A549 (cell line): ENCODE measurements at regions not wholly inside any gene's neighbourhood (a gene's known extent, or its start where the extent isn't known, plus 50 kb on each side); places are given as distances from the start of the nearest gene placed in this dataset.

ENCODE experiments used
- CHD2 ChIP-seq: fragments of 150-350 bp; IDR thresholded peaks from 2 replicates; pipeline ENCODE4 v1.6.1; 2014; ENCODE audit warnings: low read length; ENCODE audit not compliant: partially characterized antibody
- ELK1 ChIP-seq: fragments of 150-350 bp; IDR thresholded peaks from 2 replicates; pipeline ENCODE4 v1.6.1; 2014; ENCODE audit warnings: low read depth, mild to moderate bottlenecking, low read length
- ESRRA ChIP-seq: fragments of 150-350 bp; IDR thresholded peaks from 2 replicates; pipeline ENCODE4 v1.6.1; 2014; ENCODE audit warnings: mild to moderate bottlenecking, low read length, borderline replicate concordance
- HDAC2 ChIP-seq: fragments of 200-600 bp; sonication (generic); IDR thresholded peaks from 2 replicates; pipeline ENCODE4 v1.6.1; 2016
- MAX ChIP-seq: IDR thresholded peaks from 2 replicates; pipeline ENCODE4 v1.6.1; 2012
- MAZ ChIP-seq: fragments of 150-350 bp; IDR thresholded peaks from 2 replicates; pipeline ENCODE4 v1.6.1; 2014; ENCODE audit warnings: antibody characterized with exemption, low read depth, low read length, borderline replicate concordance
- POLR2A ChIP-seq: IDR thresholded peaks from 2 replicates; pipeline ENCODE4 v1.6.1; 2012; ENCODE audit warnings: mild to moderate bottlenecking, low read length
- RFX5 ChIP-seq: fragments of 450-650 bp; IDR thresholded peaks from 2 replicates; pipeline ENCODE4 v1.7.1; 2014; ENCODE audit warnings: antibody characterized with exemption, mild to moderate bottlenecking, moderate library complexity
- ZSCAN20 ChIP-seq: fragments of 250-450 bp; sonication (Bioruptor Pico); IDR thresholded peaks from 2 replicates; pipeline ENCODE4 v1.8.0; 2022; ENCODE audit warnings: mild to moderate bottlenecking, moderate library complexity
- TF ChIP-seq, protein P1 (sequence below): fragments of >200 bp; sonication (Bioruptor Twin); formaldehyde crosslinking; IDR thresholded peaks from 3 replicates; pipeline ENCODE4 v1.5.1; 2016

DNA sequence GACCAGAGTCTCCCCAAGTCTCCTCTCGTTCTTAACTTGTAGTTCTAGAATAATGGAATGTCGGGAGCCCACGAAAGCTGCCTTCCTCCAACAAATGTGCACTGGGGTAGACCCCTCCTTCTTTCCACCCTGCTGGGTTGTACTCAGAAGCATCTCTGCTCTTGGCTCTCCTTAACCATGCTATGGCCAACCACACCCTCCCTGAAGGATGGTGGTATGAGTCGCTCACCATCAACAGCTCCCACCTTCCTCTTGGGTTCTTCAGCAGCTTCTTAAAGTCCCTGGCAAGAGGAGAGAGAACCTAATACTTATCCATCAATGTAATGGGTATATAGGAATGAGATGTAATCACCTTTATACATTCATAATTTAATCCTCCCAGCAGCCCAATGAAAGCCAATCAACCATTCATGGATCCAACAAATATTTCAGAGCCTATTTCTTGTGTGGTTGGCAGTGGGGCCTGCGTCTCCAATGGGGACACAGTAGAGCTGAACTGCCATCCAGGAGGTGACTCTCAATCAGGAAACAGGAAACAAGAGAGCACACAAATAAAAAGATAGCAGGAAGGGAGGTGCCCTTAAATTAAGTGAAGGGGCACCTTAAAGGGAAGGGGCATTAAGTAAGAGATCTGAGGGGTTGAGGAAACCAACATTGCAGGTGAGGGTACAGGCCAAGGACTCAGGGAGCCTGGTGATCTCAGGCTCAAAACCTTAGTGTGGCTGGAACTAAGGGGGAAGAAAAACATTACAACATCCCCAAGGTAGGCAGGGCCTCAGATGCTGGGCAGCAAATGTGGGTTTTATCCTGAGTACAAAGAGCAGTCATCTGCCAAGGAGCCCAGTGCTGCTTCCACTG is 64.4 kb upstream of the ETS2 start:
- TF ChIP-seq, protein P1, sequence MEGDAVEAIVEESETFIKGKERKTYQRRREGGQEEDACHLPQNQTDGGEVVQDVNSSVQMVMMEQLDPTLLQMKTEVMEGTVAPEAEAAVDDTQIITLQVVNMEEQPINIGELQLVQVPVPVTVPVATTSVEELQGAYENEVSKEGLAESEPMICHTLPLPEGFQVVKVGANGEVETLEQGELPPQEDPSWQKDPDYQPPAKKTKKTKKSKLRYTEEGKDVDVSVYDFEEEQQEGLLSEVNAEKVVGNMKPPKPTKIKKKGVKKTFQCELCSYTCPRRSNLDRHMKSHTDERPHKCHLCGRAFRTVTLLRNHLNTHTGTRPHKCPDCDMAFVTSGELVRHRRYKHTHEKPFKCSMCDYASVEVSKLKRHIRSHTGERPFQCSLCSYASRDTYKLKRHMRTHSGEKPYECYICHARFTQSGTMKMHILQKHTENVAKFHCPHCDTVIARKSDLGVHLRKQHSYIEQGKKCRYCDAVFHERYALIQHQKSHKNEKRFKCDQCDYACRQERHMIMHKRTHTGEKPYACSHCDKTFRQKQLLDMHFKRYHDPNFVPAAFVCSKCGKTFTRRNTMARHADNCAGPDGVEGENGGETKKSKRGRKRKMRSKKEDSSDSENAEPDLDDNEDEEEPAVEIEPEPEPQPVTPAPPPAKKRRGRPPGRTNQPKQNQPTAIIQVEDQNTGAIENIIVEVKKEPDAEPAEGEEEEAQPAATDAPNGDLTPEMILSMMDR: no peak
- no peak for TF ChIP-seq ZSCAN20
- no peak for TF ChIP-seq MAZ
- no peak for TF ChIP-seq HDAC2
- TF ChIP-seq CHD2: no peak
- no peak for TF ChIP-seq ESRRA
- no peak for TF ChIP-seq ELK1
- TF ChIP-seq RFX5: no peak
- no peak for TF ChIP-seq MAX
- no peak for TF ChIP-seq POLR2A
